HepG2 (cell line): ENCODE measurements at regions not wholly inside any gene's neighbourhood (a gene's known extent, or its start where the extent isn't known, plus 50 kb on each side); places are given as distances from the start of the nearest gene placed in this dataset.
A peak's percentile ranks its signal among the peaks of the same experiment; 100 is the strongest.

Experiments used
- ATAC-seq: fragments of 200-7000 bp; cut with Tn5 transposase; 3 replicates; pipeline ENCODE4 v1.9.1; 2020; ENCODE audit warnings: mild to moderate bottlenecking, moderate library complexity
- BruUV-seq: library from RNA; stranded (reverse); fragments of 400-500 nt; replicated peaks from 2 replicates; lab custom pipeline; 2021; lab: Mats Ljungman, UMichigan
- CTCF ChIA-PET: fragments of 300-600 bp; formaldehyde crosslinking; extraction: SDS; loops from one replicate; lab custom pipeline; 2021; ENCODE audit warnings: low total read pairs, inconsistent platforms, low intra/inter-chr PET ratio; lab: Yijun Ruan, JAX
- POLR2A ChIA-PET: fragments of 350-600 bp; sonication (Branson Sonifier 250); formaldehyde crosslinking; loops from one replicate; lab custom pipeline; 2020; ENCODE audit warnings: antibody characterized with exemption, inconsistent platforms; lab: Yijun Ruan, JAX
- DNase-seq: peaks from one replicate; pipeline ENCODE4 v3.0.0-alpha.2; 2015; ENCODE audit warnings: low spot score
- FAIRE-seq: peaks from 3 replicates; lab custom pipeline; 2011; peaks lifted over from hg19 to GRCh38; lab: Jason Lieb, UNC
- H2AFZ ChIP-seq: one replicate; pipeline ENCODE4 v1.6.1; 2011; ENCODE audit warnings: low read length, inconsistent platforms
- H3K27ac ChIP-seq: fragments of 300-600 bp; 3 replicates; pipeline ENCODE4 v1.8.0; 2011; ENCODE audit warnings: mixed run types, mild to moderate bottlenecking, mixed read lengths, low read length, inconsistent platforms; ENCODE audit not compliant: insufficient read depth; ENCODE audit errors: extremely low read length
- H3K27me3 ChIP-seq, 2 experiments: fragments of 200-600 bp in 1 of 2; 2 replicates in 1 of 2; 3 replicates in 1 of 2; pipeline versions ENCODE4 v1.6.0 to v1.8.0; 2011; ENCODE audit warnings: low read length in 2 of 2, mild to moderate bottlenecking in 2 of 2, moderate library complexity in 2 of 2, inconsistent platforms in 1 of 2; ENCODE audit not compliant: insufficient read depth in 2 of 2, control insufficient read depth in 1 of 2
- H3K36me3 ChIP-seq, 2 experiments: fragments of 200-600 bp in 1 of 2; replicated peaks in 1 of 2; 2 replicates in 1 of 2; 3 replicates in 1 of 2; pipeline versions ENCODE4 v1.5.1 to v1.8.0; 2011; ENCODE audit warnings: low read length in 2 of 2, inconsistent platforms in 1 of 2; ENCODE audit not compliant: insufficient read depth in 2 of 2, control insufficient read depth in 1 of 2
- H3K4me1 ChIP-seq: 2 replicates; pipeline ENCODE4 v1.5.1; 2012; ENCODE audit warnings: low read length, inconsistent platforms; ENCODE audit not compliant: insufficient read depth
- H3K4me2 ChIP-seq: 2 replicates; pipeline ENCODE4 v1.6.0; 2011; ENCODE audit warnings: low read depth, low read length, inconsistent platforms
- H3K4me3 ChIP-seq, 3 experiments: fragments of 200-600 bp in 1 of 3; sonication (generic), shearing (Covaris generic) in 1 of 3; replicated peaks in 1 of 3; 2 replicates each; pipeline ENCODE4 v1.5.1; 2011 to 2016; ENCODE audit warnings: low read length in 3 of 3, inconsistent platforms in 2 of 3, low read depth in 2 of 3, mild to moderate bottlenecking in 2 of 3, control low read depth in 1 of 3, mixed read lengths in 1 of 3; ENCODE audit not compliant: insufficient read depth in 1 of 3
- H3K79me2 ChIP-seq: one replicate; pipeline ENCODE4 v1.6.1; 2011; ENCODE audit warnings: low read length, inconsistent platforms; ENCODE audit not compliant: insufficient read depth
- H3K9ac ChIP-seq: 2 replicates; pipeline ENCODE4 v1.6.0; 2011; ENCODE audit warnings: mild to moderate bottlenecking, low read depth, low read length, inconsistent platforms; ENCODE audit not compliant: insufficient read depth
- H3K9me3 ChIP-seq: 2 replicates; pipeline ENCODE4 v1.5.1; 2012; ENCODE audit warnings: mild to moderate bottlenecking, low read length
- H4K20me1 ChIP-seq: 2 replicates; pipeline ENCODE4 v1.6.0; 2011; ENCODE audit warnings: inconsistent platforms, mild to moderate bottlenecking, low read length, moderate library complexity; ENCODE audit not compliant: insufficient read depth
- ATF7-NPFF ChIP-seq: sonication (generic); formaldehyde crosslinking; IDR thresholded peaks from 2 replicates; pipeline ENCODE4 v1.8.1; 2023; ENCODE audit warnings: mild to moderate bottlenecking, low read depth, missing genetic modification reagents, moderate library complexity
- HMG20A ChIP-seq: IDR thresholded peaks from 2 replicates; pipeline ENCODE4 v1.6.1; 2016; ENCODE audit warnings: borderline replicate concordance
- MAFF ChIP-seq: IDR thresholded peaks from 2 replicates; pipeline ENCODE4 v1.6.1; 2011; ENCODE audit warnings: low read depth, low read length, improper control_type of control experiment
- MAFK ChIP-seq, 2 experiments: IDR thresholded peaks in 1 of 2; conservative IDR thresholded peaks in 1 of 2; 2 replicates each; pipeline ENCODE4 v1.6.1; 2011; ENCODE audit warnings: improper control_type of control experiment in 2 of 2, low read length in 2 of 2
- MIER2 ChIP-seq: IDR thresholded peaks from 2 replicates; pipeline ENCODE4 v1.6.1; 2016; ENCODE audit warnings: missing biosample characterization, missing genetic modification reagents
- NCOA2 ChIP-seq: sonication (generic); formaldehyde crosslinking; IDR thresholded peaks from 2 replicates; pipeline ENCODE4 v1.8.0; 2022; ENCODE audit warnings: inconsistent platforms
- PAWR ChIP-seq: sonication (generic); formaldehyde crosslinking; IDR thresholded peaks from 2 replicates; pipeline ENCODE4 v1.4.0; 2020; ENCODE audit warnings: missing genetic modification reagents, mild to moderate bottlenecking, borderline replicate concordance
- WGBS: methylation state at CpG from one replicate; pipeline ENCODE4 v1.1.6; 2017; ENCODE audit warnings: low lambda C conversion rate; 5-methylcytosine and 5-hydroxymethylcytosine counted together
- in situ Hi-C: cut with HindIII; loops from 2 replicates; pipeline ENCODE4 v1.10.0; 2017; ENCODE audit warnings: low pct_unique_long_range_greater_than_20kb; ENCODE audit not compliant: extremely low pct_ligation_motif_present
- intact Hi-C: fragments of 100-400 bp; cut with micrococcal nuclease; formaldehyde crosslinking; loops from one replicate; pipeline ENCODE4 v1.10.0; 2022; ENCODE audit not compliant: unreplicated experiment
- TF ChIP-seq, protein P1 (sequence below): sonication (generic); formaldehyde crosslinking; IDR thresholded peaks from 2 replicates; pipeline ENCODE4 v1.4.0; 2020; ENCODE audit warnings: mild to moderate bottlenecking, missing genetic modification reagents

- TF ChIP-seq PAWR (CRISPR knock-in tag) (no peak), NCOA2 (CRISPR knock-in tag) (no peak), MIER2 (no peak), ATF7-NPFF (CRISPR knock-in tag) (no peak)
Observed at GRCh38 chr4:189187531-189188052, 753.1 kb upstream of the FRG1 start (continued).

- Histone ChIP-seq H3K79me2 (no peaks in the 10 kb centered on the region), H3K36me3 (no peaks in the 10 kb centered on the region), H2AFZ (no peak overlapping the region), H3K4me1 (no peaks in the 10 kb centered on the region), H3K4me2 (no peak overlapping the region), H3K27ac (no peak overlapping the region), H3K9me3 (no peaks in the 10 kb centered on the region), H3K27me3 (0 out of 5 replicates have a peak, but pooled peaks cover 0 to 4% of the 10 kb centered on the region in 2 experiments), H3K9ac (no peak overlapping the region), H4K20me1 (no peaks in the 10 kb centered on the region), H3K4me3 (no peak overlapping the region)
- CTCF ChIA-PET, result no interaction called here
- POLR2A ChIA-PET, result no interaction called here
- no peak for ATAC-seq
- no peak for FAIRE-seq
- intact Hi-C loops (no loop called here), in situ Hi-C loops (no loop called here)
- BruUV-seq, result no TSS peak
- TF ChIP-seq MAFF (peak; percentile 78), HMG20A (no peak), MAFK (conservative IDR thresholded peaks at IDR 0.05 in 1 of 2, IDR thresholded peaks at IDR 0.05 in 1 of 2; ENCODE audit: low read length in 2 of 2) (peak; percentile 68 to 91)
- TF ChIP-seq, protein P1, sequence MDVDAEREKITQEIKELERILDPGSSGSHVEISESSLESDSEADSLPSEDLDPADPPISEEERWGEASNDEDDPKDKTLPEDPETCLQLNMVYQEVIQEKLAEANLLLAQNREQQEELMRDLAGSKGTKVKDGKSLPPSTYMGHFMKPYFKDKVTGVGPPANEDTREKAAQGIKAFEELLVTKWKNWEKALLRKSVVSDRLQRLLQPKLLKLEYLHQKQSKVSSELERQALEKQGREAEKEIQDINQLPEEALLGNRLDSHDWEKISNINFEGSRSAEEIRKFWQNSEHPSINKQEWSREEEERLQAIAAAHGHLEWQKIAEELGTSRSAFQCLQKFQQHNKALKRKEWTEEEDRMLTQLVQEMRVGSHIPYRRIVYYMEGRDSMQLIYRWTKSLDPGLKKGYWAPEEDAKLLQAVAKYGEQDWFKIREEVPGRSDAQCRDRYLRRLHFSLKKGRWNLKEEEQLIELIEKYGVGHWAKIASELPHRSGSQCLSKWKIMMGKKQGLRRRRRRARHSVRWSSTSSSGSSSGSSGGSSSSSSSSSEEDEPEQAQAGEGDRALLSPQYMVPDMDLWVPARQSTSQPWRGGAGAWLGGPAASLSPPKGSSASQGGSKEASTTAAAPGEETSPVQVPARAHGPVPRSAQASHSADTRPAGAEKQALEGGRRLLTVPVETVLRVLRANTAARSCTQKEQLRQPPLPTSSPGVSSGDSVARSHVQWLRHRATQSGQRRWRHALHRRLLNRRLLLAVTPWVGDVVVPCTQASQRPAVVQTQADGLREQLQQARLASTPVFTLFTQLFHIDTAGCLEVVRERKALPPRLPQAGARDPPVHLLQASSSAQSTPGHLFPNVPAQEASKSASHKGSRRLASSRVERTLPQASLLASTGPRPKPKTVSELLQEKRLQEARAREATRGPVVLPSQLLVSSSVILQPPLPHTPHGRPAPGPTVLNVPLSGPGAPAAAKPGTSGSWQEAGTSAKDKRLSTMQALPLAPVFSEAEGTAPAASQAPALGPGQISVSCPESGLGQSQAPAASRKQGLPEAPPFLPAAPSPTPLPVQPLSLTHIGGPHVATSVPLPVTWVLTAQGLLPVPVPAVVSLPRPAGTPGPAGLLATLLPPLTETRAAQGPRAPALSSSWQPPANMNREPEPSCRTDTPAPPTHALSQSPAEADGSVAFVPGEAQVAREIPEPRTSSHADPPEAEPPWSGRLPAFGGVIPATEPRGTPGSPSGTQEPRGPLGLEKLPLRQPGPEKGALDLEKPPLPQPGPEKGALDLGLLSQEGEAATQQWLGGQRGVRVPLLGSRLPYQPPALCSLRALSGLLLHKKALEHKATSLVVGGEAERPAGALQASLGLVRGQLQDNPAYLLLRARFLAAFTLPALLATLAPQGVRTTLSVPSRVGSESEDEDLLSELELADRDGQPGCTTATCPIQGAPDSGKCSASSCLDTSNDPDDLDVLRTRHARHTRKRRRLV (CRISPR knock-in tag), result no peak
- DNase-seq, result no peak
- 52% methylated on average over 10 of the region's 10 CpGs for WGBS
Observed at GRCh38 chr4:189198624-189199023, 742.0 kb upstream of the FRG1 start.
